ENCODE measurements at regions not wholly inside any gene's neighbourhood (a gene's known extent, or its start where the extent isn't known, plus 50 kb on each side); places are given as distances from the start of the nearest gene placed in this dataset.

DNA sequence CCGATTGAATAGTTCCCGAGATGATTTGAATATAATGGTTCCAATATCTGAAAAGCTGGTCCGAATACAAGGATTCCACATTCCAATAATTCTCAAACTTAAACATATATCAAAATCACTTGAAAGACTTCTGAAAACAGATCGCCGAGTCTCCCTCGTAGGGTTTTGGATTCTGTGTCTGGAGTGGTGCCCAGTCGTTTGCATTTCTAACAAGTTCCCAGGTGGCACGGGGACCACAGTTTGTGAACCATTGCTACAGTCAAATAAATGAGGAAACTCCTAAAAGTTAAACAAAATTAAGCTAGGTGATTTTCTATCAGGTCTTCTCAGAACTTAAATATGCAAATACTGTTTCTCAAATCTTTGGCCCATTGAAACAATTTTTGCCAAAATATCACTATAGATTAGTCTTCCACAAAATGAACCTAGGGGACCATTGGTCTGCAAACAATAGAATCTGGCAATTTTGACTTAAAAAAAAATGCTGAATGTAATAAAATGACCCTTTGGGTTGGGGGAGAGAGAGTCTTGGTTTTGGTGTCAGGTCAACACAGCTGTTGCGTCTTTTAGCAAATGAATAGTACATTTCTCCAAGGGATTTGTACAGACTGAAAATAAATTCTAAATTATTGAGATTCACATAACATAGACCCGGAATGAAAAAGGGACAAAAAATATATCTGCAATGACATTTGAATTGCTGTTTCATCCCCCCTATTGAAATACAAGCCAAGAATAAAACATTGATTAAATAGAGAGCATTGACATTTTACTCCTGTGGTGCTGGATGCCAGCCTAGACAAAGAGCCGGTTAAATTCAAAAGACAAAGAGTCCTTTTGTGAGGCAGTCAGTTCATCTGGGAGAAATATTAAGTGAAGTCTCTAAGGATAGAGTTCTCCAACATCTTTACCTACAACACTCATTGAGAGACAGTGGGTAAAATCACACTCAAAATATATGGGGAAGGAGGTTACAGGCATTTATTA lies 175.7 kb upstream of the ADAMTS9 start:
- no peak for DNase-seq (ENCODE audit: low read depth)
- H3K4me3 ChIP-seq (ENCODE audit: low read length), result no peak overlapping the region
- TF ChIP-seq, protein P1, sequence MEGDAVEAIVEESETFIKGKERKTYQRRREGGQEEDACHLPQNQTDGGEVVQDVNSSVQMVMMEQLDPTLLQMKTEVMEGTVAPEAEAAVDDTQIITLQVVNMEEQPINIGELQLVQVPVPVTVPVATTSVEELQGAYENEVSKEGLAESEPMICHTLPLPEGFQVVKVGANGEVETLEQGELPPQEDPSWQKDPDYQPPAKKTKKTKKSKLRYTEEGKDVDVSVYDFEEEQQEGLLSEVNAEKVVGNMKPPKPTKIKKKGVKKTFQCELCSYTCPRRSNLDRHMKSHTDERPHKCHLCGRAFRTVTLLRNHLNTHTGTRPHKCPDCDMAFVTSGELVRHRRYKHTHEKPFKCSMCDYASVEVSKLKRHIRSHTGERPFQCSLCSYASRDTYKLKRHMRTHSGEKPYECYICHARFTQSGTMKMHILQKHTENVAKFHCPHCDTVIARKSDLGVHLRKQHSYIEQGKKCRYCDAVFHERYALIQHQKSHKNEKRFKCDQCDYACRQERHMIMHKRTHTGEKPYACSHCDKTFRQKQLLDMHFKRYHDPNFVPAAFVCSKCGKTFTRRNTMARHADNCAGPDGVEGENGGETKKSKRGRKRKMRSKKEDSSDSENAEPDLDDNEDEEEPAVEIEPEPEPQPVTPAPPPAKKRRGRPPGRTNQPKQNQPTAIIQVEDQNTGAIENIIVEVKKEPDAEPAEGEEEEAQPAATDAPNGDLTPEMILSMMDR (IDR thresholded peaks at IDR 0.05; ENCODE audit: insufficient read depth, low read depth, low read length, missing control alignments), result no peak

- no peak overlapping the region for H3K4me3 ChIP-seq (ENCODE audit: low read length)
- no peak for DNase-seq (ENCODE audit: low read depth)
- TF ChIP-seq, protein P1 (IDR thresholded peaks at IDR 0.05; ENCODE audit: insufficient read depth, low read depth, low read length, missing control alignments), result no peak
These were observed 173.9 kb upstream of the ADAMTS9 start for GRCh38 chr3:64861684-64862083.

- TF ChIP-seq, protein P1 (IDR thresholded peaks at IDR 0.05; ENCODE audit: insufficient read depth, low read depth, low read length, missing control alignments), result no peak
- no peak overlapping the region for H3K4me3 ChIP-seq (ENCODE audit: low read length)
- DNase-seq (ENCODE audit: low read depth), result no peak
These were observed 172.7 kb upstream of the ADAMTS9 start for GRCh38 chr3:64860536-64860870.

DNA sequence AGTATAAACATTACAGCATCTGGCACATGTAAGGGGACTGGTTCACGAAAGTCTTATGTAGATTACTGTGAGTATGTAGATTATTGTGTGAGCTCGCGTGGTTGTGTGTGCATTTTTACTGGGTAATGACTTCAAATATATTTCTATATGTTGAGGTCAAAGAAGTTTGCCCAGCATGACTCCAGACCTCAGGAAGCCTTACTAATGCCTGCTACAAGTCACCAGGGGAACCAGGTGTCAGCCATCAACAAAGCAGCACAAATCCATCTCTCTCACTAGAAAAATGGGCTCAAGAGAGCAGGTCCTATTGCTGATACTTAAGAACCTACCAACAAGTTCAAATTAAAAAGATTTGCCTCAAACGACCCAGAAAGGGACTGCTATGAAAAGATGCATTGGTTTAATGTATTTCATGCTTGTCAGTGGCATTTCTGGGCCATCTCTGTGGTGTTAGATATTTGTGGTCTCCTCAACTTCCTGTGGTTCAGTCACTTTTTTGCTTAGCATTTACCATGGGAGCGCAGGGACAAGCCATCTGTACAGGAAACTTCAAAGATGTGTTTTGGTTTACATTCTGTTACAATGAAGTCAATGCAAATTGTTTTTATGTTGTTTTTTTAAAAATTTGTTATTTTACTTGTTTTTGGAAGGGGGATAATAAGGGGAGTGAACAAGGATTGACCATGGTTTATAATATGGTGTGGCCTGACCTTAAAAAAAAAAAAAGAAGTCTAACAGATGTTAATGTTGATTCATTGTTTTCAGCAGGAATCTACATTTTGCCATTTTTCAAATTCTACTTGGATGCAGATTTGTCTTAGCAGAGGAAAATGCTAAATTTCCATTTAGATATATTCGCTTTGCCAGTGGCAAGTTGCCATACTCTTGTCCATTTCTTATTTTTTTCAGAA lies 172.1 kb upstream of the ADAMTS9 start:
- H3K4me3 ChIP-seq (ENCODE audit: low read length), result no peak overlapping the region
- no peak for DNase-seq (ENCODE audit: low read depth)
- TF ChIP-seq, protein P1 (IDR thresholded peaks at IDR 0.05; ENCODE audit: insufficient read depth, low read depth, low read length, missing control alignments), result no peak

GRCh38 chr3:64856977-64857516 lies 169.2 kb upstream of the ADAMTS9 start:
- TF ChIP-seq, protein P1 (IDR thresholded peaks at IDR 0.05; ENCODE audit: insufficient read depth, low read depth, low read length, missing control alignments), result no peak
- DNase-seq (ENCODE audit: low read depth), result no peak
- H3K4me3 ChIP-seq (ENCODE audit: low read length), result no peak overlapping the region

- no peak for DNase-seq (ENCODE audit: low read depth)
- TF ChIP-seq, protein P1 (IDR thresholded peaks at IDR 0.05; ENCODE audit: insufficient read depth, low read depth, low read length, missing control alignments), result no peak
- no peak overlapping the region for H3K4me3 ChIP-seq (ENCODE audit: low read length)
These were observed 168.3 kb upstream of the ADAMTS9 start for GRCh38 chr3:64856106-64856505.
